Thoracic aorta (tissue), 2 donors: ENCODE measurements at regions not wholly inside any gene's neighbourhood (a gene's known extent, or its start where the extent isn't known, plus 50 kb on each side); places are given as distances from the start of the nearest gene placed in this dataset.
"Not testable (repeated sequence)": the region's sequence is repeated elsewhere in the genome, so short reads cannot be mapped to it uniquely, and the experiment has no call there.

Experiments used
- ATAC-seq: fragments of 150-250 bp; one replicate; pipeline ENCODE4 v1.8.0; 2017; ENCODE audit warnings: low read depth; ENCODE audit not compliant: insufficient number of reproducible peaks, low FRiP score
- DNase-seq: peaks from one replicate; pipeline ENCODE4 v3.0.0-alpha.2; 2020; ENCODE audit warnings: low spot score
- H3K27ac ChIP-seq, 2 donors: fragments of 200-600 bp; sonication (generic); 1 replicate in 1 of 2; 2 replicates in 1 of 2; pipeline ENCODE4 v1.5.1; 2016; ENCODE audit warnings: mild to moderate bottlenecking in 2 of 2, moderate library complexity in 2 of 2
- H3K27me3 ChIP-seq: fragments of 200-600 bp; sonication (generic); replicated peaks from 2 replicates; pipeline ENCODE4 v1.6.0; 2016; ENCODE audit warnings: mild to moderate bottlenecking; ENCODE audit not compliant: insufficient read depth
- H3K36me3 ChIP-seq: fragments of 200-600 bp; sonication (generic); one replicate; pipeline ENCODE4 v1.5.1; 2016
- H3K4me1 ChIP-seq, 2 donors: fragments of 200-600 bp; sonication (generic); 1 replicate in 1 of 2; 2 replicates in 1 of 2; pipeline versions ENCODE4 v1.5.1 to v1.6.0; 2016; ENCODE audit warnings: low read depth in 2 of 2, mild to moderate bottlenecking in 1 of 2; ENCODE audit not compliant: control insufficient read depth in 1 of 2
- H3K4me3 ChIP-seq: fragments of 200-600 bp; sonication (generic); 2 replicates; pipeline ENCODE4 v1.5.1; 2016; ENCODE audit warnings: mild to moderate bottlenecking
- H3K9me3 ChIP-seq: fragments of 200-600 bp; sonication (generic); 2 replicates; pipeline ENCODE4 v1.5.1; 2016
- CTCF ChIP-seq: fragments of 200-600 bp; sonication (generic); IDR thresholded peaks from one replicate; pipeline ENCODE4 v1.5.1; 2019; ENCODE audit warnings: antibody characterized with exemption

DNA sequence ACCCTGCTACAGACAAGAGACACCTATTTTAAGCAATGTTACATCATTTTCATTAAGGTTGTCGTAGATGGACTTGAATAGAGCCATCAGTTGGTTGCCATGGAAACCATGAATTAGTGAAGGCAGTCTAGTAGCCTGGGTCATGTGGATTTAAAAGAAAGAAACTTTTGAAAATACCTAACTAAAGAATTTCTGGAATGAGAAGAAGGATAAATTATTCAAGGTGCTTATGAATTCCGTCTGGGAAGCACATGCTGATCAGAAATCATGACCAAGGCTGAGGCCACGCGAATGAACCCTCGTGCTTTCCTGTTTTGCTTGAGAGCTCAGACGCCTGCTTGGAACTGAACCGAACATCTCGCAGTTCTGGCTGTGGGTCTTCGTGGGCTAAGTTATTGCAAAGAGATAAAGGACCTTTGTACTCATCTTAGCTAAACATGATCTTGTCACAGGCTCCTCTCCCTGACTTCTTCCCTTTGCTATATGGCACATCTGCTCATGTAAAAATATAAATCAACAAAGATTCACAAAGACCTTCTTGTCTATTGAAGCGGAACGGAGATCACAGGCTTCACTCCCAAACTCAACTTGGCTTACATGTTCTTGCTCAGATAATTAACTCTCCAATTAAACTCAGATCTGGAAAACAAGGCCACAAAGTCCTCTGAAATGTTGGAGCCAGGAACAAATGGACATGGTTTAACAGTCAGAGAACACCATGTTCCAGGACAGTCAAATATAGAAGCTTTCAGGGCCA lies 140.2 kb downstream of the NUFIP1 start:
- peak overlapping the region; percentile 54 to 67 for H3K27ac ChIP-seq
- TF ChIP-seq CTCF, result no peak
- ATAC-seq, result no peak
- no peak for DNase-seq
- no peaks in the 10 kb centered on the region for H3K9me3 ChIP-seq
- no peak overlapping the region for H3K4me3 ChIP-seq
- H3K36me3 ChIP-seq, result no peaks in the 10 kb centered on the region
- H3K4me1 ChIP-seq, result peaks cover 5 to 32% of the 10 kb centered on the region in 2 donors
- no peaks in the 10 kb centered on the region for H3K27me3 ChIP-seq

- ATAC-seq, H3K4me3 ChIP-seq, H3K9me3 ChIP-seq, DNase-seq, H3K27ac ChIP-seq, H3K36me3 ChIP-seq, H3K27me3 ChIP-seq: not testable (repeated sequence)
- peaks cover 17 to 46% of the 10 kb centered on the region in 2 donors for H3K4me1 ChIP-seq
These were observed 143.8 kb downstream of the NUFIP1 start for GRCh38 chr13:44845281-44846058.

GRCh38 chr13:44844786-44845185 lies 144.5 kb downstream of the NUFIP1 start:
- Histone ChIP-seq H3K27ac (no peak overlapping the region), H3K4me3 (no peak overlapping the region), H3K9me3 (no peaks in the 10 kb centered on the region), H3K4me1 (peaks cover 18 to 46% of the 10 kb centered on the region in 2 donors), H3K27me3 (no peaks in the 10 kb centered on the region), H3K36me3 (no peaks in the 10 kb centered on the region)
- DNase-seq (no peak), ATAC-seq (no peak)
- TF ChIP-seq CTCF, result no peak

GRCh38 chr13:44843403-44843802 lies 145.9 kb downstream of the NUFIP1 start:
- H3K27me3 ChIP-seq, result no peaks in the 10 kb centered on the region
- DNase-seq (no peak), ATAC-seq (no peak)
- no peaks in the 10 kb centered on the region for H3K36me3 ChIP-seq
- peak overlapping the region; percentile 27 to 74 for H3K27ac ChIP-seq
- no peak overlapping the region for H3K4me3 ChIP-seq
- TF ChIP-seq CTCF, result no peak
- H3K4me1 ChIP-seq, result peaks cover 21 to 46% of the 10 kb centered on the region in 2 donors
- no peaks in the 10 kb centered on the region for H3K9me3 ChIP-seq

DNA sequence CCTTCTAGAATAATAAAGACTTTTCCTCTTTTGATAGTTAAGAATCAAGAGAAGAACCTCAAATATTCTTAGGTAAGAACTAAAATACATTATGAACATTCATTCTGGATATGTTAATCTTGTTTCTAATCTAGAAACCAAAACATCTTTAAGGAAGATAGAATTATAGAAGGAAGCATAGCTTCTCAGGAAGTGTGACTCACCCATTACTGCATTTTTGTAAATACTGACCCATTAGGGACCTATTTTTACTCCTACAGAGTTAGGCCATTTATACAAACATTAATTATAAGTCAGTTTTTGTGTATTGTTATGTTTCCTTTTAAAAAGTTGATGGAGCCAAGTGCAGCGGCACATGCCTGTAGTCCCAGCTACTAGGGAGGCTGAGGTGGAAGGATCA lies 147.1 kb downstream of the NUFIP1 start:
- Histone ChIP-seq H3K27ac (peak overlapping the region; percentile 27 to 74), H3K4me1 (peaks cover 21 to 49% of the 10 kb centered on the region in 2 donors), H3K4me3 (no peak overlapping the region), H3K9me3 (no peaks in the 10 kb centered on the region), H3K27me3 (no peaks in the 10 kb centered on the region), H3K36me3 (no peaks in the 10 kb centered on the region)
- ATAC-seq (no peak), DNase-seq (no peak)
- no peak for TF ChIP-seq CTCF
